GM19351 (cell line): ENCODE measurements at regions not wholly inside any gene's neighbourhood (a gene's known extent, or its start where the extent isn't known, plus 50 kb on each side); places are given as distances from the start of the nearest gene placed in this dataset.

Source experiments
- ATAC-seq: cut with Tn5 transposase; IDR thresholded peaks from one replicate; pipeline ENCODE4 v1.9.1; 2021; ENCODE audit warnings: mild to moderate bottlenecking, moderate library complexity; ENCODE audit not compliant: unreplicated experiment

GRCh38 chr3:84835366-84835765 lies 123.4 kb upstream of the CADM2 start:
- no peak for ATAC-seq

- no peak for ATAC-seq
These were observed 121.8 kb upstream of the CADM2 start for GRCh38 chr3:84836961-84837360.

- ATAC-seq, result no peak
These were observed 81.7 kb upstream of the CADM2 start for GRCh38 chr3:84877092-84877491.

GRCh38 chr3:84881288-84881687 lies 77.5 kb upstream of the CADM2 start:
- no peak for ATAC-seq

- no peak for ATAC-seq
These were observed 73.4 kb upstream of the CADM2 start for GRCh38 chr3:84885199-84885882.

- no peak for ATAC-seq
These were observed 66.9 kb upstream of the CADM2 start for GRCh38 chr3:84891851-84892250.

- no peak for ATAC-seq
These were observed 65.6 kb upstream of the CADM2 start for GRCh38 chr3:84893211-84893610.

GRCh38 chr3:84904212-84904611 lies 54.6 kb upstream of the CADM2 start:
- no peak for ATAC-seq

- ATAC-seq, result no peak
These were observed 53.8 kb upstream of the CADM2 start for GRCh38 chr3:84904816-84905555.

- no peak for ATAC-seq
These were observed 53.3 kb upstream of the CADM2 start for GRCh38 chr3:84905556-84905920.

- ATAC-seq, result no peak
These were observed 52.7 kb upstream of the CADM2 start for GRCh38 chr3:84906065-84906464.
